Caco-2 (cell line): ENCODE measurements at regions not wholly inside any gene's neighbourhood (a gene's known extent, or its start where the extent isn't known, plus 50 kb on each side); places are given as distances from the start of the nearest gene placed in this dataset.

ENCODE experiments used
- BruUV-seq: library from RNA; stranded (reverse); fragments of 400-500 nt; replicated peaks from 2 replicates; lab custom pipeline; 2021; lab: Mats Ljungman, UMichigan
- CTCF ChIA-PET: fragments of 300-600 bp; sonication (Branson Sonifier 250); formaldehyde crosslinking; loops from one replicate; lab custom pipeline; 2022; ENCODE audit warnings: antibody characterized with exemption; lab: Charles Lee
- POLR2A ChIA-PET: fragments of 300-600 bp; sonication (Branson Sonifier 250); formaldehyde crosslinking; loops from one replicate; lab custom pipeline; 2022; ENCODE audit warnings: antibody characterized with exemption; lab: Charles Lee
- DNase-seq, 2 experiments: peaks; one replicate each; pipeline versions ENCODE4 v3.0.0 to v3.0.0-alpha.2; 2020 to 2022
- H3K27me3 ChIP-seq: replicated peaks from 2 replicates; pipeline ENCODE4 v1.6.0; 2011; ENCODE audit warnings: low read length; ENCODE audit not compliant: control insufficient read depth, insufficient read depth
- H3K36me3 ChIP-seq: 2 replicates; pipeline ENCODE4 v1.5.1; 2011; ENCODE audit warnings: low read length; ENCODE audit not compliant: control insufficient read depth, insufficient read depth
- H3K4me1 ChIP-seq: fragments of 250-450 bp; sonication (Bioruptor Pico); 2 replicates; pipeline ENCODE4 v1.5.1; 2020; ENCODE audit warnings: mild to moderate bottlenecking
- H3K4me3 ChIP-seq: 2 replicates; pipeline ENCODE4 v1.5.1; 2011; ENCODE audit warnings: low read depth, mild to moderate bottlenecking, control low read depth, low read length
- H3K9me3 ChIP-seq: fragments of 250-450 bp; sonication (Bioruptor Pico); 2 replicates; pipeline ENCODE4 v1.5.1; 2020; ENCODE audit warnings: mild to moderate bottlenecking, moderate library complexity
- H3K27ac Mint-ChIP-seq: one replicate; pipeline ENCODE4 v1.8.0; 2022; ENCODE audit warnings: mixed read lengths; ENCODE audit not compliant: unreplicated experiment
- H3K27me3 Mint-ChIP-seq: one replicate; pipeline ENCODE4 v1.8.0; 2022; ENCODE audit warnings: mixed read lengths; ENCODE audit not compliant: insufficient read depth, unreplicated experiment
- H3K36me3 Mint-ChIP-seq: one replicate; pipeline ENCODE4 v1.8.0; 2022; ENCODE audit warnings: mild to moderate bottlenecking, mixed read lengths; ENCODE audit not compliant: insufficient read depth, unreplicated experiment
- H3K4me1 Mint-ChIP-seq: one replicate; pipeline ENCODE4 v1.8.0; 2022; ENCODE audit warnings: low read depth, mixed read lengths; ENCODE audit not compliant: unreplicated experiment
- H3K4me3 Mint-ChIP-seq: one replicate; pipeline ENCODE4 v1.8.0; 2022; ENCODE audit warnings: mild to moderate bottlenecking, moderate library complexity, mixed read lengths; ENCODE audit not compliant: unreplicated experiment
- H3K9me3 Mint-ChIP-seq: one replicate; pipeline ENCODE4 v1.8.0; 2022; ENCODE audit warnings: mixed read lengths; ENCODE audit not compliant: unreplicated experiment
- CTCF ChIP-seq, 2 experiments: fragments of 200-600 bp in 1 of 2; IDR thresholded peaks; 1 replicate in 1 of 2; 2 replicates in 1 of 2; pipeline versions ENCODE4 v1.5.1 to v1.8.0; 2011 to 2022; ENCODE audit warnings: antibody characterized with exemption in 1 of 2, control low read depth in 1 of 2, inconsistent platforms in 1 of 2, low read depth in 1 of 2, low read length in 1 of 2, mild to moderate bottlenecking in 1 of 2, moderate library complexity in 1 of 2; ENCODE audit not compliant: insufficient read depth in 1 of 2, severe bottlenecking in 1 of 2, unreplicated experiment in 1 of 2
- intact Hi-C: fragments of 100-400 bp; cut with micrococcal nuclease; formaldehyde crosslinking; loops from one replicate; pipeline ENCODE4 v1.10.0; 2022; ENCODE audit not compliant: unreplicated experiment

GRCh38 chr5:155193029-155193428, 179.5 kb downstream of the KIF4B start:
- Mint-ChIP-seq H3K4me3 (no peak overlapping the region), H3K27me3 (peaks cover 4% of the 10 kb centered on the region), H3K9me3 (no peaks in the 10 kb centered on the region), H3K27ac (no peak overlapping the region), H3K4me1 (no peaks in the 10 kb centered on the region), H3K36me3 (no peaks in the 10 kb centered on the region)
- POLR2A ChIA-PET, result no interaction called here
- BruUV-seq, result no TSS peak
- Histone ChIP-seq H3K36me3 (no peaks in the 10 kb centered on the region), H3K27me3 (no peaks in the 10 kb centered on the region), H3K9me3 (no peaks in the 10 kb centered on the region; the same call in 1 of the 2 replicates), H3K4me1 (no peaks in the 10 kb centered on the region), H3K4me3 (no peak overlapping the region)
- intact Hi-C loops, result no loop called here
- TF ChIP-seq CTCF (IDR thresholded peaks at IDR 0.05; ENCODE audit: insufficient read depth in 1 of 2, low read depth in 1 of 2, low read length in 1 of 2, severe bottlenecking in 1 of 2, unreplicated experiment in 1 of 2), result no peak
- CTCF ChIA-PET, result no interaction called here
- no peak for DNase-seq

GRCh38 chr5:155193483-155194107, 180.0 kb downstream of the KIF4B start:
- Mint-ChIP-seq H3K36me3 (no peaks in the 10 kb centered on the region), H3K27me3 (peaks cover 4% of the 10 kb centered on the region), H3K9me3 (no peaks in the 10 kb centered on the region), H3K4me3 (no peak overlapping the region), H3K4me1 (no peaks in the 10 kb centered on the region), H3K27ac (no peak overlapping the region)
- no peaks in the 10 kb centered on the region for H3K4me1 ChIP-seq
- intact Hi-C loops, result no loop called here
- no TSS peak for BruUV-seq
- no peaks in the 10 kb centered on the region for H3K36me3 ChIP-seq
- ChIA-PET POLR2A (no interaction called here), CTCF (interaction anchor here (0.7 kb wide), 1 partner anchor 61 kb away, joined by 3 read pairs; no protein-coding TSS in a partner anchor)
- no peak for TF ChIP-seq CTCF (IDR thresholded peaks at IDR 0.05; ENCODE audit: insufficient read depth in 1 of 2, low read depth in 1 of 2, low read length in 1 of 2, severe bottlenecking in 1 of 2, unreplicated experiment in 1 of 2)
- DNase-seq, result no peak
- no peak overlapping the region for H3K4me3 ChIP-seq
- H3K27me3 ChIP-seq, result no peaks in the 10 kb centered on the region
- no peaks in the 10 kb centered on the region; the same call in 1 of the 2 replicates for H3K9me3 ChIP-seq

- Mint-ChIP-seq H3K4me3 (no peak overlapping the region), H3K36me3 (no peaks in the 10 kb centered on the region), H3K4me1 (no peaks in the 10 kb centered on the region), H3K9me3 (peaks cover 7% of the 10 kb centered on the region), H3K27ac (no peak overlapping the region), H3K27me3 (peaks cover 14% of the 10 kb centered on the region)
- no peaks in the 10 kb centered on the region for H3K27me3 ChIP-seq
- H3K4me3 ChIP-seq, result no peak overlapping the region
- intact Hi-C loops, result no loop called here
- no TSS peak for BruUV-seq
- H3K9me3 ChIP-seq, result no peaks in the 10 kb centered on the region; the same call in 1 of the 2 replicates
- no peak for TF ChIP-seq CTCF (IDR thresholded peaks at IDR 0.05; ENCODE audit: insufficient read depth in 1 of 2, low read depth in 1 of 2, low read length in 1 of 2, severe bottlenecking in 1 of 2, unreplicated experiment in 1 of 2)
- no peaks in the 10 kb centered on the region for H3K36me3 ChIP-seq
- POLR2A ChIA-PET, result no interaction called here
- DNase-seq, result no peak
- H3K4me1 ChIP-seq, result no peaks in the 10 kb centered on the region
- CTCF ChIA-PET, result no interaction called here
Observed at GRCh38 chr5:155200608-155201007, 187.1 kb downstream of the KIF4B start.
